Endothelial cell of umbilical vein (primary cell): ENCODE measurements at regions not wholly inside any gene's neighbourhood (a gene's known extent, or its start where the extent isn't known, plus 50 kb on each side); places are given as distances from the start of the nearest gene placed in this dataset.

Source experiments
- BruUV-seq: library from RNA; stranded (reverse); fragments of 400-500 nt; replicated peaks from 2 replicates; lab custom pipeline; 2021; lab: Mats Ljungman, UMichigan
- CTCF ChIA-PET: fragments of 300-600, 350-600 bp; sonication (Branson Sonifier 250); formaldehyde crosslinking; loops from one replicate; lab custom pipeline; 2021; ENCODE audit warnings: antibody characterized with exemption, inconsistent platforms; lab: Charles Lee
- POLR2A ChIA-PET: fragments of 300-600, 350-600 bp; sonication (Branson Sonifier 250); formaldehyde crosslinking; loops from one replicate; lab custom pipeline; 2021; ENCODE audit warnings: antibody characterized with exemption, inconsistent platforms; lab: Charles Lee
- DNase-seq: peaks from one replicate; pipeline ENCODE4 v3.0.0-alpha.2; 2011; ENCODE audit warnings: low read depth, low spot score
- FAIRE-seq: peaks from 2 replicates; lab custom pipeline; 2011; peaks lifted over from hg19 to GRCh38; lab: Jason Lieb, UNC
- H2AFZ ChIP-seq: 2 replicates; pipeline ENCODE4 v1.6.0; 2012; ENCODE audit warnings: low read depth, low read length, control low read depth, inconsistent platforms
- H3K27ac ChIP-seq: 2 replicates; pipeline ENCODE4 v1.5.1; 2011; ENCODE audit warnings: low read depth, mild to moderate bottlenecking, control low read depth, low read length, moderate library complexity; ENCODE audit not compliant: insufficient read depth
- H3K27me3 ChIP-seq, 2 experiments: 2 replicates each; pipeline versions ENCODE4 v1.6.0 to v1.6.1; 2011; ENCODE audit warnings: low read length in 2 of 2, mixed read lengths in 1 of 2; ENCODE audit not compliant: control insufficient read depth in 2 of 2, insufficient read depth in 2 of 2
- H3K36me3 ChIP-seq, 2 experiments: 2 replicates in 1 of 2; 3 replicates in 1 of 2; pipeline ENCODE4 v1.5.1; 2011; ENCODE audit warnings: low read length in 2 of 2, mild to moderate bottlenecking in 1 of 2, moderate library complexity in 1 of 2; ENCODE audit not compliant: control insufficient read depth in 2 of 2, insufficient read depth in 2 of 2; ENCODE audit errors: extremely low read depth in 1 of 2
- H3K4me1 ChIP-seq: 3 replicates; pipeline ENCODE4 v1.5.1; 2011; ENCODE audit warnings: mild to moderate bottlenecking, low read length; ENCODE audit not compliant: control insufficient read depth, insufficient read depth; ENCODE audit errors: extremely low read depth
- H3K4me2 ChIP-seq: 2 replicates; pipeline ENCODE4 v1.6.1; 2011; ENCODE audit warnings: low read length, control low read depth, mixed read lengths; ENCODE audit not compliant: insufficient read depth
- H3K4me3 ChIP-seq, 3 experiments: fragments of 200-600 bp in 1 of 3; sonication (generic), shearing (Covaris generic) in 1 of 3; replicated peaks in 1 of 3; 2 replicates each; pipeline ENCODE4 v1.5.1; 2011 to 2016; ENCODE audit warnings: control low read depth in 3 of 3, low read length in 3 of 3, mild to moderate bottlenecking in 2 of 3, inconsistent platforms in 1 of 3, low read depth in 1 of 3, moderate library complexity in 1 of 3; ENCODE audit not compliant: insufficient read depth in 1 of 3
- H3K79me2 ChIP-seq: 2 replicates; pipeline ENCODE4 v1.6.0; 2012; ENCODE audit warnings: low read length, inconsistent platforms; ENCODE audit not compliant: control insufficient read depth, insufficient read depth
- H3K9ac ChIP-seq: replicated peaks from 2 replicates; pipeline ENCODE3; 2011; ENCODE audit warnings: low read length, control low read depth; ENCODE audit not compliant: insufficient read depth; ENCODE audit errors: extremely low read depth
- H3K9me1 ChIP-seq: replicated peaks from 3 replicates; pipeline ENCODE4 v1.6.0; 2011; ENCODE audit warnings: mild to moderate bottlenecking, low read length; ENCODE audit not compliant: control insufficient read depth, insufficient read depth; ENCODE audit errors: extremely low read depth
- H3K9me3 ChIP-seq: replicated peaks from 2 replicates; pipeline ENCODE4 v1.5.1; 2012; ENCODE audit warnings: low read length, inconsistent platforms; ENCODE audit not compliant: control insufficient read depth, insufficient read depth
- H4K20me1 ChIP-seq: replicated peaks from 2 replicates; pipeline ENCODE3; 2011; ENCODE audit warnings: mild to moderate bottlenecking, low read length; ENCODE audit not compliant: control insufficient read depth, insufficient read depth; ENCODE audit errors: extremely low read depth
- CTCF ChIP-seq, 2 donors: IDR thresholded peaks; 1 replicate in 1 of 2; 2 replicates in 1 of 2; pipeline ENCODE4 v1.5.1; 2011; ENCODE audit warnings: low read length in 2 of 2, mild to moderate bottlenecking in 2 of 2, moderate library complexity in 2 of 2, control low read depth in 1 of 2, inconsistent platforms in 1 of 2, low read depth in 1 of 2; ENCODE audit not compliant: insufficient read depth in 1 of 2; ENCODE audit errors: extremely low read depth in 1 of 2
- EZH2 ChIP-seq: IDR thresholded peaks from 2 replicates; pipeline ENCODE4 v1.6.1; 2012; ENCODE audit warnings: borderline replicate concordance, low read depth, mild to moderate bottlenecking, moderate library complexity, low read length, inconsistent platforms; ENCODE audit not compliant: severe bottlenecking
- FOS ChIP-seq: IDR thresholded peaks from 2 replicates; pipeline ENCODE4 v1.6.1; 2011; ENCODE audit warnings: mild to moderate bottlenecking, low read length, moderate library complexity, borderline replicate concordance; ENCODE audit not compliant: insufficient read depth
- GATA2 ChIP-seq: IDR thresholded peaks from 2 replicates; pipeline ENCODE4 v1.7.0; 2011; ENCODE audit warnings: low read depth, mild to moderate bottlenecking, moderate library complexity, mixed read lengths, low read length; ENCODE audit not compliant: insufficient read length, insufficient read depth
- JUN ChIP-seq: IDR thresholded peaks from 2 replicates; pipeline ENCODE4 v1.6.1; 2011; ENCODE audit warnings: borderline replicate concordance, low read depth; ENCODE audit not compliant: insufficient read length, insufficient read depth
- MYC ChIP-seq: IDR thresholded peaks from one replicate; pipeline ENCODE4 v1.6.1; 2011; ENCODE audit warnings: mild to moderate bottlenecking, low read depth, low read length
- POLR2A ChIP-seq: IDR thresholded peaks from 2 replicates; pipeline ENCODE4 v1.6.1; 2012; ENCODE audit warnings: low read depth, mild to moderate bottlenecking, control low read depth, low read length
- POLR2AphosphoS5 ChIP-seq: IDR thresholded peaks from 2 replicates; pipeline ENCODE4 v1.6.1; 2012; ENCODE audit warnings: low read depth, mild to moderate bottlenecking, control low read depth, low read length, moderate library complexity; ENCODE audit not compliant: insufficient read depth
- dilution Hi-C: fragments of 300-500 bp; cut with MboI; formaldehyde crosslinking; loops from one replicate; pipeline ENCODE4 v1.15.0; 2019; ENCODE audit warnings: low sequenced_read_pairs; ENCODE audit not compliant: extremely low pct_ligation_motif_present
- intact Hi-C: fragments of 100-400 bp; cut with micrococcal nuclease; formaldehyde crosslinking; loops from one replicate; pipeline ENCODE4 v1.10.0; 2022
- TF ChIP-seq, protein P1 (sequence below): IDR thresholded peaks from 2 replicates; pipeline ENCODE4 v1.6.1; 2011; ENCODE audit not compliant: insufficient read depth, insufficient read length

DNA sequence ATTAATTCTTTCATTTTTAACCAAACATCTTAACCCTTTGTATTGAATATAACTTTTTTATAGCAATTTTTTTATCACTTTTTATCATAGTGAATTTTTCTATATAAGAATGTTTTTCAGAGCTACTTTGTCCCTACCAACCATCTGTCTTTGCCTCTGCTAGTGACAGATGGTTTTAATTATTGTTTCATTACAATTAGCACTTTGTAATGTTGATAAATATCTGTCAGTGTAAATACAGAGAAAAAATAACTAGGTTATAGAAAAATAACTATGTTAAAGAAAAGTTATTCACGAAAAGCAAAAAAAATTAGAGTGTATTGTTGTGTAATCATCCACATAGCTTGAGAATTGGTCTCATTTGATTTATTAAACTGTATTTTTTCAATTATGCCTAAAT is 91.0 kb upstream of the CDH19 start:
- H3K79me2 ChIP-seq, result no peaks in the 10 kb centered on the region
- H2AFZ ChIP-seq, result no peak overlapping the region
- no peak overlapping the region for H3K27ac ChIP-seq
- no peak overlapping the region for H3K4me2 ChIP-seq
- no peaks in the 10 kb centered on the region for H3K9me3 ChIP-seq
- intact Hi-C loops (no loop called here), dilution Hi-C loops (no loop called here)
- POLR2A ChIA-PET, result no interaction called here
- CTCF ChIA-PET, result no interaction called here
- FAIRE-seq, result no peak
- no TSS peak for BruUV-seq
- no peaks in the 10 kb centered on the region for H3K36me3 ChIP-seq
- H3K4me3 ChIP-seq, result no peak overlapping the region
- TF ChIP-seq MYC (no peak), EZH2 (no peak), FOS (no peak), POLR2AphosphoS5 (no peak), JUN (no peak), POLR2A (no peak), CTCF (IDR thresholded peaks at IDR 0.05; ENCODE audit: extremely low read depth in 1 of 2, insufficient read depth in 1 of 2, low read depth in 1 of 2, low read length in 2 of 2) (no peak), GATA2 (no peak)
- TF ChIP-seq, protein P1, sequence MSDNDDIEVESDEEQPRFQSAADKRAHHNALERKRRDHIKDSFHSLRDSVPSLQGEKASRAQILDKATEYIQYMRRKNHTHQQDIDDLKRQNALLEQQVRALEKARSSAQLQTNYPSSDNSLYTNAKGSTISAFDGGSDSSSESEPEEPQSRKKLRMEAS, result no peak
- no peak for DNase-seq
- H3K9ac ChIP-seq, result no peak overlapping the region
- no peaks in the 10 kb centered on the region for H3K27me3 ChIP-seq
- H3K4me1 ChIP-seq, result no peaks in the 10 kb centered on the region
- H3K9me1 ChIP-seq, result no peaks in the 10 kb centered on the region
- no peaks in the 10 kb centered on the region for H4K20me1 ChIP-seq
